ENCODE measurements at regions not wholly inside any gene's neighbourhood (a gene's known extent, or its start where the extent isn't known, plus 50 kb on each side); places are given as distances from the start of the nearest gene placed in this dataset.
A peak's percentile ranks its signal among the peaks of the same experiment; 100 is the strongest.

GRCh38 chr13:97627566-97627965 lies 193.6 kb downstream of the RAP2A start:
- CTCF ChIA-PET = no interaction called here
- DNase-seq (ENCODE audit: low read depth in 1 of 2, low spot score in 1 of 2) = peak in 1 of 2 experiments; percentile 31
- peak overlapping the region; percentile 28; the same call in 1 of the 3 replicates for H3K4me2 ChIP-seq
- TF ChIP-seq, protein P1, sequence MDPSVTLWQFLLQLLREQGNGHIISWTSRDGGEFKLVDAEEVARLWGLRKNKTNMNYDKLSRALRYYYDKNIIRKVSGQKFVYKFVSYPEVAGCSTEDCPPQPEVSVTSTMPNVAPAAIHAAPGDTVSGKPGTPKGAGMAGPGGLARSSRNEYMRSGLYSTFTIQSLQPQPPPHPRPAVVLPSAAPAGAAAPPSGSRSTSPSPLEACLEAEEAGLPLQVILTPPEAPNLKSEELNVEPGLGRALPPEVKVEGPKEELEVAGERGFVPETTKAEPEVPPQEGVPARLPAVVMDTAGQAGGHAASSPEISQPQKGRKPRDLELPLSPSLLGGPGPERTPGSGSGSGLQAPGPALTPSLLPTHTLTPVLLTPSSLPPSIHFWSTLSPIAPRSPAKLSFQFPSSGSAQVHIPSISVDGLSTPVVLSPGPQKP (IDR thresholded peaks at IDR 0.05; ENCODE audit: low read depth, low read length) = no peak
- TF ChIP-seq, protein P2, sequence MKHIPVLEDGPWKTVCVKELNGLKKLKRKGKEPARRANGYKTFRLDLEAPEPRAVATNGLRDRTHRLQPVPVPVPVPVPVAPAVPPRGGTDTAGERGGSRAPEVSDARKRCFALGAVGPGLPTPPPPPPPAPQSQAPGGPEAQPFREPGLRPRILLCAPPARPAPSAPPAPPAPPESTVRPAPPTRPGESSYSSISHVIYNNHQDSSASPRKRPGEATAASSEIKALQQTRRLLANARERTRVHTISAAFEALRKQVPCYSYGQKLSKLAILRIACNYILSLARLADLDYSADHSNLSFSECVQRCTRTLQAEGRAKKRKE (CRISPR knock-in tag; IDR thresholded peaks at IDR 0.05; ENCODE audit: low read depth) = no peak
- TF ChIP-seq EHMT2 (IDR thresholded peaks at IDR 0.05; ENCODE audit: low read depth) (no peak), HMGXB4 (CRISPR knock-in tag; IDR thresholded peaks at IDR 0.05; ENCODE audit: borderline replicate concordance) (no peak), MYC (IDR thresholded peaks at IDR 0.05; ENCODE audit: borderline replicate concordance, low read length) (no peak), ZNF302 (CRISPR knock-in tag; IDR thresholded peaks at IDR 0.05) (no peak), CEBPB (IDR thresholded peaks at IDR 0.05) (no peak), RNF2 (IDR thresholded peaks at IDR 0.05; ENCODE audit: borderline replicate concordance, low read depth) (no peak), PHF8 (IDR thresholded peaks at IDR 0.05; ENCODE audit: borderline replicate concordance, low read depth) (no peak), RFX5 (IDR thresholded peaks at IDR 0.05) (no peak)
- TF ChIP-seq, protein P3, sequence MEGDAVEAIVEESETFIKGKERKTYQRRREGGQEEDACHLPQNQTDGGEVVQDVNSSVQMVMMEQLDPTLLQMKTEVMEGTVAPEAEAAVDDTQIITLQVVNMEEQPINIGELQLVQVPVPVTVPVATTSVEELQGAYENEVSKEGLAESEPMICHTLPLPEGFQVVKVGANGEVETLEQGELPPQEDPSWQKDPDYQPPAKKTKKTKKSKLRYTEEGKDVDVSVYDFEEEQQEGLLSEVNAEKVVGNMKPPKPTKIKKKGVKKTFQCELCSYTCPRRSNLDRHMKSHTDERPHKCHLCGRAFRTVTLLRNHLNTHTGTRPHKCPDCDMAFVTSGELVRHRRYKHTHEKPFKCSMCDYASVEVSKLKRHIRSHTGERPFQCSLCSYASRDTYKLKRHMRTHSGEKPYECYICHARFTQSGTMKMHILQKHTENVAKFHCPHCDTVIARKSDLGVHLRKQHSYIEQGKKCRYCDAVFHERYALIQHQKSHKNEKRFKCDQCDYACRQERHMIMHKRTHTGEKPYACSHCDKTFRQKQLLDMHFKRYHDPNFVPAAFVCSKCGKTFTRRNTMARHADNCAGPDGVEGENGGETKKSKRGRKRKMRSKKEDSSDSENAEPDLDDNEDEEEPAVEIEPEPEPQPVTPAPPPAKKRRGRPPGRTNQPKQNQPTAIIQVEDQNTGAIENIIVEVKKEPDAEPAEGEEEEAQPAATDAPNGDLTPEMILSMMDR (IDR thresholded peaks at IDR 0.05) = no peak
- no peak overlapping the region for H3K4me3 ChIP-seq
- FAIRE-seq = no peak
- H3K4me1 ChIP-seq = no peaks in the 10 kb centered on the region
- no peak overlapping the region for H3K27ac ChIP-seq
- POLR2A ChIA-PET = no interaction called here
- ATAC-seq = peak; percentile 43 to 77; a peak in 4 of 6 replicates
- 52% methylated on average over 4 of the region's 4 CpGs for WGBS (ENCODE audit: missing lambda C conversion rate)
- H3K9me3 ChIP-seq = 0 out of 3 replicates have a peak, but pooled peaks cover 2% of the 10 kb centered on the region

- ATAC-seq (no peak), DNase-seq (ENCODE audit: low read depth in 1 of 2, low spot score in 1 of 2) (no peak), FAIRE-seq (no peak)
- CTCF ChIA-PET = no interaction called here
- Histone ChIP-seq H3K27ac (no peak overlapping the region), H3K4me3 (no peak overlapping the region), H3K9me3 (0 out of 3 replicates have a peak, but pooled peaks cover 2% of the 10 kb centered on the region), H3K4me2 (no peak overlapping the region), H3K4me1 (no peaks in the 10 kb centered on the region)
- 44% methylated on average over 6 of the region's 6 CpGs for WGBS (ENCODE audit: missing lambda C conversion rate)
- POLR2A ChIA-PET = no interaction called here
- TF ChIP-seq BHLHE40 (IDR thresholded peaks at IDR 0.05; ENCODE audit: low read depth, low read length) = no peak
- TF ChIP-seq HMGXB4 (CRISPR knock-in tag; IDR thresholded peaks at IDR 0.05; ENCODE audit: borderline replicate concordance) = no peak
- no peak for TF ChIP-seq RAD21 (conservative IDR thresholded peaks at IDR 0.05 in 1 of 2, IDR thresholded peaks at IDR 0.05 in 1 of 2)
- TF ChIP-seq KDM5A (IDR thresholded peaks at IDR 0.05) = no peak
- TF ChIP-seq RARB (CRISPR knock-in tag; IDR thresholded peaks at IDR 0.05) = no peak
- TF ChIP-seq FOXS1 (CRISPR knock-in tag; IDR thresholded peaks at IDR 0.05) = no peak
- TF ChIP-seq MAFK (IDR thresholded peaks at IDR 0.05; ENCODE audit: partially characterized antibody) = no peak
- no peak for TF ChIP-seq HEYL (CRISPR knock-in tag; IDR thresholded peaks at IDR 0.05)
- TF ChIP-seq EHMT2 (IDR thresholded peaks at IDR 0.05; ENCODE audit: low read depth) = no peak
- no peak for TF ChIP-seq CEBPB (IDR thresholded peaks at IDR 0.05)
- no peak for TF ChIP-seq RFX5 (IDR thresholded peaks at IDR 0.05)
- no peak for TF ChIP-seq CBX2 (IDR thresholded peaks at IDR 0.05; ENCODE audit: borderline replicate concordance, low read depth)
- TF ChIP-seq POLR2A (IDR thresholded peaks at IDR 0.05; ENCODE audit: low read length) = no peak
- no peak for TF ChIP-seq JUN (IDR thresholded peaks at IDR 0.05)
These were observed 195.8 kb downstream of the RAP2A start for GRCh38 chr13:97629601-97630272.

Measured in A549 (cell line).